ENCODE measurements at regions not wholly inside any gene's neighbourhood (a gene's known extent, or its start where the extent isn't known, plus 50 kb on each side); places are given as distances from the start of the nearest gene placed in this dataset.

DNA sequence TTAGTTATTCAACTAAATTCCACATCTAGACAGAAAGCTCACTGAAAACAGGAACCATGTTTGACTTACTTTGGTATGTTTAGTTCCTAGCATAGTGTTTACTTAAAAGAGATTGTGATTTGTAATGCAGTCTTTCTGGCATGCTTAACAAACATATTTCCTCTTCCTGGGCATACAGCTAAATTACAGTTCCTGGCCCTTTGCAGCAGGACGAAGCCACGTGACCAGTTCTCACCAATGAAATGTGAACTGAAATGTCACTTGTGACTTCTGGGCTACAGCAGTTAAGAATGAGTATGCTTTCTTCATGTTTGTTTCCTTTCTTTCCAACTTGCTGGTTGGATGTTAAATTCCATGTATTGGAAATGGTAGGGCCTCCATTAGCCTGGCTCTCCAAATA, 330.5 kb downstream of the FIGN start:
- TF ChIP-seq TRIM24 (IDR thresholded peaks at IDR 0.05): no peak
- TF ChIP-seq CHCHD3 (CRISPR knock-in tag; IDR thresholded peaks at IDR 0.05): no peak
- TF ChIP-seq, protein P1, sequence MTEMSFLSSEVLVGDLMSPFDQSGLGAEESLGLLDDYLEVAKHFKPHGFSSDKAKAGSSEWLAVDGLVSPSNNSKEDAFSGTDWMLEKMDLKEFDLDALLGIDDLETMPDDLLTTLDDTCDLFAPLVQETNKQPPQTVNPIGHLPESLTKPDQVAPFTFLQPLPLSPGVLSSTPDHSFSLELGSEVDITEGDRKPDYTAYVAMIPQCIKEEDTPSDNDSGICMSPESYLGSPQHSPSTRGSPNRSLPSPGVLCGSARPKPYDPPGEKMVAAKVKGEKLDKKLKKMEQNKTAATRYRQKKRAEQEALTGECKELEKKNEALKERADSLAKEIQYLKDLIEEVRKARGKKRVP (CRISPR knock-in tag; IDR thresholded peaks at IDR 0.05): no peak
- TF ChIP-seq, protein P2, sequence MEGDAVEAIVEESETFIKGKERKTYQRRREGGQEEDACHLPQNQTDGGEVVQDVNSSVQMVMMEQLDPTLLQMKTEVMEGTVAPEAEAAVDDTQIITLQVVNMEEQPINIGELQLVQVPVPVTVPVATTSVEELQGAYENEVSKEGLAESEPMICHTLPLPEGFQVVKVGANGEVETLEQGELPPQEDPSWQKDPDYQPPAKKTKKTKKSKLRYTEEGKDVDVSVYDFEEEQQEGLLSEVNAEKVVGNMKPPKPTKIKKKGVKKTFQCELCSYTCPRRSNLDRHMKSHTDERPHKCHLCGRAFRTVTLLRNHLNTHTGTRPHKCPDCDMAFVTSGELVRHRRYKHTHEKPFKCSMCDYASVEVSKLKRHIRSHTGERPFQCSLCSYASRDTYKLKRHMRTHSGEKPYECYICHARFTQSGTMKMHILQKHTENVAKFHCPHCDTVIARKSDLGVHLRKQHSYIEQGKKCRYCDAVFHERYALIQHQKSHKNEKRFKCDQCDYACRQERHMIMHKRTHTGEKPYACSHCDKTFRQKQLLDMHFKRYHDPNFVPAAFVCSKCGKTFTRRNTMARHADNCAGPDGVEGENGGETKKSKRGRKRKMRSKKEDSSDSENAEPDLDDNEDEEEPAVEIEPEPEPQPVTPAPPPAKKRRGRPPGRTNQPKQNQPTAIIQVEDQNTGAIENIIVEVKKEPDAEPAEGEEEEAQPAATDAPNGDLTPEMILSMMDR (IDR thresholded peaks at IDR 0.05 in 2 of 3, conservative IDR thresholded peaks at IDR 0.05 in 1 of 3; ENCODE audit: insufficient read depth in 2 of 3, low read depth in 1 of 3, low read length in 3 of 3): no peak
- TF ChIP-seq PURB (CRISPR knock-in tag; IDR thresholded peaks at IDR 0.05; ENCODE audit: low read depth): no peak
- no peak for TF ChIP-seq ZKSCAN1 (IDR thresholded peaks at IDR 0.05; ENCODE audit: low read depth, low read length)
- no peak for TF ChIP-seq KAT7 (CRISPR knock-in tag; IDR thresholded peaks at IDR 0.05; ENCODE audit: borderline replicate concordance)
